Neural progenitor cell (in vitro differentiated cells): ENCODE measurements at regions not wholly inside any gene's neighbourhood (a gene's known extent, or its start where the extent isn't known, plus 50 kb on each side); places are given as distances from the start of the nearest gene placed in this dataset.

Source experiments
- EZH2 ChIP-seq: fragments of 200-600 bp; sonication (generic); IDR thresholded peaks from 2 replicates; pipeline ENCODE4 v1.6.1; 2017; ENCODE audit warnings: antibody characterized with exemption, mild to moderate bottlenecking, moderate library complexity
- EZH2phosphoT487 ChIP-seq: fragments of 200-600 bp; sonication (generic); IDR thresholded peaks from 2 replicates; pipeline ENCODE4 v1.6.1; 2017; ENCODE audit warnings: antibody characterized with exemption
- TF ChIP-seq, protein P1 (sequence below): fragments of 200-600 bp; sonication (generic); IDR thresholded peaks from 2 replicates; pipeline ENCODE4 v1.5.1; 2017; ENCODE audit warnings: antibody characterized with exemption, mild to moderate bottlenecking

- TF ChIP-seq, protein P1, sequence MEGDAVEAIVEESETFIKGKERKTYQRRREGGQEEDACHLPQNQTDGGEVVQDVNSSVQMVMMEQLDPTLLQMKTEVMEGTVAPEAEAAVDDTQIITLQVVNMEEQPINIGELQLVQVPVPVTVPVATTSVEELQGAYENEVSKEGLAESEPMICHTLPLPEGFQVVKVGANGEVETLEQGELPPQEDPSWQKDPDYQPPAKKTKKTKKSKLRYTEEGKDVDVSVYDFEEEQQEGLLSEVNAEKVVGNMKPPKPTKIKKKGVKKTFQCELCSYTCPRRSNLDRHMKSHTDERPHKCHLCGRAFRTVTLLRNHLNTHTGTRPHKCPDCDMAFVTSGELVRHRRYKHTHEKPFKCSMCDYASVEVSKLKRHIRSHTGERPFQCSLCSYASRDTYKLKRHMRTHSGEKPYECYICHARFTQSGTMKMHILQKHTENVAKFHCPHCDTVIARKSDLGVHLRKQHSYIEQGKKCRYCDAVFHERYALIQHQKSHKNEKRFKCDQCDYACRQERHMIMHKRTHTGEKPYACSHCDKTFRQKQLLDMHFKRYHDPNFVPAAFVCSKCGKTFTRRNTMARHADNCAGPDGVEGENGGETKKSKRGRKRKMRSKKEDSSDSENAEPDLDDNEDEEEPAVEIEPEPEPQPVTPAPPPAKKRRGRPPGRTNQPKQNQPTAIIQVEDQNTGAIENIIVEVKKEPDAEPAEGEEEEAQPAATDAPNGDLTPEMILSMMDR = no peak
- TF ChIP-seq EZH2 (no peak), EZH2phosphoT487 (no peak)
These were observed 70.8 kb upstream of the GALNTL6 start for GRCh38 chr4:171742436-171742835.
